H9 (cell line): ENCODE measurements at regions not wholly inside any gene's neighbourhood (a gene's known extent, or its start where the extent isn't known, plus 50 kb on each side); places are given as distances from the start of the nearest gene placed in this dataset.

ENCODE experiments used
- DNase-seq: peaks from one replicate; pipeline ENCODE4 v3.0.0-alpha.2; 2017
- H2AFZ ChIP-seq: one replicate; pipeline ENCODE4 v1.6.1; 2013; ENCODE audit warnings: mild to moderate bottlenecking, low read length, control low read depth, moderate library complexity
- H2AK5ac ChIP-seq: 2 replicates; pipeline ENCODE4 v1.6.1; 2013; ENCODE audit warnings: low read length, control low read depth, mixed read lengths; ENCODE audit not compliant: insufficient read length
- H2BK120ac ChIP-seq: one replicate; pipeline ENCODE4 v1.6.1; 2013; ENCODE audit warnings: low read depth, mild to moderate bottlenecking, low read length, control low read depth, inconsistent platforms; ENCODE audit not compliant: poor library complexity, severe bottlenecking
- H2BK12ac ChIP-seq: 2 replicates; pipeline ENCODE4 v1.6.1; 2013; ENCODE audit warnings: low read length, control low read depth, mixed read lengths, low read depth; ENCODE audit not compliant: insufficient read length
- H2BK15ac ChIP-seq: 2 replicates; pipeline ENCODE4 v1.6.1; 2013; ENCODE audit warnings: low read depth, low read length, control low read depth
- H2BK20ac ChIP-seq: one replicate; pipeline ENCODE4 v1.6.1; 2013; ENCODE audit warnings: low read depth, mild to moderate bottlenecking, low read length, control low read depth, inconsistent platforms; ENCODE audit not compliant: poor library complexity, severe bottlenecking
- H2BK5ac ChIP-seq: 2 replicates; pipeline ENCODE4 v1.6.1; 2013; ENCODE audit warnings: low read length, control low read depth, mixed read lengths; ENCODE audit not compliant: insufficient read length
- H3K14ac ChIP-seq: 2 replicates; pipeline ENCODE4 v1.6.1; 2013; ENCODE audit warnings: low read length, control low read depth; ENCODE audit not compliant: insufficient read depth
- H3K18ac ChIP-seq: 2 replicates; pipeline ENCODE4 v1.6.1; 2013; ENCODE audit warnings: low read depth, mild to moderate bottlenecking, mixed read lengths, low read length, control low read depth; ENCODE audit not compliant: insufficient read length
- H3K23ac ChIP-seq: 2 replicates; pipeline ENCODE4 v1.6.1; 2013; ENCODE audit warnings: low read length, control low read depth, mixed read lengths, low read depth; ENCODE audit not compliant: insufficient read length
- H3K23me2 ChIP-seq: 2 replicates; pipeline ENCODE4 v1.6.1; 2013; ENCODE audit warnings: low read depth, mild to moderate bottlenecking, mixed read lengths, low read length, control low read depth; ENCODE audit not compliant: insufficient read length, poor library complexity, severe bottlenecking
- H3K27ac ChIP-seq: 2 replicates; pipeline ENCODE4 v1.5.1; 2013; ENCODE audit warnings: low read length, control low read depth, mixed read lengths, low read depth; ENCODE audit not compliant: insufficient read length
- H3K27me3 ChIP-seq: 2 replicates; pipeline ENCODE4 v1.6.1; 2013; ENCODE audit warnings: low read length, control low read depth, inconsistent platforms; ENCODE audit not compliant: insufficient read depth
- H3K4ac ChIP-seq: 2 replicates; pipeline ENCODE4 v1.6.1; 2013; ENCODE audit warnings: low read depth, mild to moderate bottlenecking, control low read depth, inconsistent platforms, low read length, moderate library complexity
- H3K4me1 ChIP-seq: 2 replicates; pipeline ENCODE4 v1.6.1; 2013; ENCODE audit warnings: low read length, control low read depth, inconsistent platforms; ENCODE audit not compliant: insufficient read depth
- H3K4me2 ChIP-seq: 2 replicates; pipeline ENCODE4 v1.6.1; 2013; ENCODE audit warnings: low read length, control low read depth, mixed read lengths; ENCODE audit not compliant: insufficient read length, insufficient read depth
- H3K56ac ChIP-seq: 2 replicates; pipeline ENCODE4 v1.6.1; 2013; ENCODE audit warnings: low read depth, mild to moderate bottlenecking, mixed read lengths, low read length, control low read depth; ENCODE audit not compliant: insufficient read length
- H3K79me1 ChIP-seq: 2 replicates; pipeline ENCODE4 v1.6.1; 2013; ENCODE audit warnings: low read depth, mild to moderate bottlenecking, moderate library complexity, low read length, control low read depth, inconsistent platforms; ENCODE audit not compliant: insufficient read depth, poor library complexity, severe bottlenecking
- H3K79me2 ChIP-seq: 2 replicates; pipeline ENCODE4 v1.6.1; 2013; ENCODE audit warnings: low read length, control low read depth, inconsistent platforms; ENCODE audit not compliant: insufficient read depth
- H3K9ac ChIP-seq: 2 replicates; pipeline ENCODE4 v1.6.1; 2013; ENCODE audit warnings: low read length, control low read depth, mixed read lengths; ENCODE audit not compliant: insufficient read length; ENCODE audit errors: extremely low read depth
- H3K9me3 ChIP-seq: one replicate; pipeline ENCODE4 v1.6.1; 2013; ENCODE audit warnings: low read depth, low read length, inconsistent platforms; ENCODE audit not compliant: control insufficient read depth
- H3T11ph ChIP-seq: one replicate; pipeline ENCODE4 v1.6.1; 2013; ENCODE audit warnings: mild to moderate bottlenecking, low read length, control low read depth, inconsistent platforms
- H4K20me1 ChIP-seq: one replicate; pipeline ENCODE4 v1.6.1; 2013; ENCODE audit not compliant: control insufficient read depth, insufficient read length, insufficient read depth
- H4K5ac ChIP-seq: 2 replicates; pipeline ENCODE4 v1.6.1; 2013; ENCODE audit warnings: low read depth, mild to moderate bottlenecking, mixed read lengths, low read length, control low read depth; ENCODE audit not compliant: insufficient read length
- H4K8ac ChIP-seq: replicated peaks from 2 replicates; pipeline ENCODE4 v1.6.1; 2013; ENCODE audit warnings: low read length, control low read depth, mixed read lengths, low read depth; ENCODE audit not compliant: insufficient read length
- H4K91ac ChIP-seq: 2 replicates; pipeline ENCODE4 v1.6.1; 2013; ENCODE audit warnings: low read depth, mild to moderate bottlenecking, moderate library complexity, mixed read lengths, low read length, control low read depth; ENCODE audit not compliant: insufficient read length
- H3K27ac Mint-ChIP-seq, 3 experiments: 2 replicates in 2 of 3; 3 replicates in 1 of 3; pipeline ENCODE4 v1.8.0; 2020 to 2021; ENCODE audit warnings: mixed read lengths in 3 of 3, mild to moderate bottlenecking in 1 of 3, moderate library complexity in 1 of 3
- H3K27me3 Mint-ChIP-seq: 2 replicates; pipeline ENCODE4 v1.8.0; 2021; ENCODE audit warnings: low read depth, mild to moderate bottlenecking, moderate library complexity, mixed read lengths
- H3K36me3 Mint-ChIP-seq, 3 experiments: 2 replicates in 2 of 3; 3 replicates in 1 of 3; pipeline ENCODE4 v1.8.0; 2020 to 2021; ENCODE audit warnings: low read depth in 3 of 3, mixed read lengths in 3 of 3; ENCODE audit not compliant: insufficient read depth in 1 of 3
- H3K4me1 Mint-ChIP-seq, 2 experiments: 2 replicates each; pipeline ENCODE4 v1.8.0; 2020; ENCODE audit warnings: mixed read lengths in 2 of 2
- H3K4me3 Mint-ChIP-seq, 2 experiments: 2 replicates in 1 of 2; 3 replicates in 1 of 2; pipeline ENCODE4 v1.8.0; 2020 to 2021; ENCODE audit warnings: mild to moderate bottlenecking in 2 of 2, mixed read lengths in 2 of 2, moderate library complexity in 1 of 2
- H3K9me3 Mint-ChIP-seq, 2 experiments: 2 replicates in 1 of 2; 3 replicates in 1 of 2; pipeline ENCODE4 v1.8.0; 2020; ENCODE audit warnings: mild to moderate bottlenecking in 2 of 2, mixed read lengths in 2 of 2, moderate library complexity in 1 of 2
- WGBS: extraction: QIAGEN DNeasy Blood & Tissue Kit; methylation state at CpG from one replicate; pipeline ENCODE4 v1.1.7; 2013; ENCODE audit warnings: missing lambda C conversion rate, low lambda C conversion rate, mixed read lengths; ENCODE audit not compliant: insufficient read length; ENCODE audit errors: extremely low coverage; 5-methylcytosine and 5-hydroxymethylcytosine counted together
- TF ChIP-seq, protein P1 (sequence below): fragments of 200-600 bp; sonication (generic); conservative IDR thresholded peaks from 3 replicates; pipeline ENCODE4 v1.8.0; 2021; ENCODE audit warnings: antibody characterized with exemption, mild to moderate bottlenecking

DNA sequence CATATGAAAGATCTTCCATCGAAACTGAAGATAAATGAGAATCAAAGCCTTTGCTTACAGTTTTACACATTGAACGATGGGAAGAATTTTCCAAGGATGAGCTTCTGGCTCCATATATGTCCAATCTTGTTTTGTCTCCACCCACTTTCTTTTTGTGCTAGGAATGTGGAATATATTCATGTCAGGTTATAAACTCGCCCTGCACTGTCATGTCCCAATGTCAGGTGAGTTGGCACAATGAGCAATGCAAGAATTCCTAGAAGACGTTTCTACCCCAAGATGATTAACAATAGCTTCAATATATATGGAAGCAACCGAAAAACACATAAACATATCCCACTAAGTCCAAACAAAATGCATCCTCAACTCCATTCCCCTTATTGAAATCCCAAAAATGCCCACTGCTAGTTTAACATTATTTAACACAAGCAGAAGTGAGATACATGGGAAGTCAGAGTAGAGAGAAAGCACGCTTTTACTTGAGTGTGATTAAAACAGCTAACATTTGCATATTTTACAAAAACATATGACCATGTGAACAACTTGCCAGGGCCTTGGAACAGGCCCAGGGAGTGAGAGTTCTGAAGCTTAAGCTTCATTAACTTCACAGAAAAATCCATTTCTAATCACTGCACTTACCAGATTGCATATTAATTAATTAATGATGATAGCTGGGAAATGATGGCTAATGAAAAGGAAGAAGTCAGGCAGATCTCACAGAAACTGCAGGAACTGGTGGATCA, 233.9 kb downstream of the GXYLT1 start:
- Histone ChIP-seq H4K20me1 (no peaks in the 10 kb centered on the region), H3K23ac (no peak overlapping the region), H3K56ac (no peak overlapping the region), H2BK120ac (no peak overlapping the region), H3K79me2 (no peaks in the 10 kb centered on the region), H3K9me3 (no peaks in the 10 kb centered on the region), H3K9ac (no peak overlapping the region), H2BK12ac (no peak overlapping the region), H2BK15ac (no peak overlapping the region), H3K18ac (no peak overlapping the region), H3K27ac (no peak overlapping the region), H4K8ac (no peak overlapping the region), H3K27me3 (no peaks in the 10 kb centered on the region), H3K14ac (no peak overlapping the region), H2AFZ (no peak overlapping the region), H3K4ac (no peak overlapping the region), H2AK5ac (no peak overlapping the region), H3K23me2 (no peaks in the 10 kb centered on the region), H4K5ac (no peak overlapping the region), H3T11ph (no peak overlapping the region), H4K91ac (no peak overlapping the region), H2BK20ac (no peak overlapping the region), H3K79me1 (no peaks in the 10 kb centered on the region), H2BK5ac (no peak overlapping the region), H3K4me1 (peaks cover 3% of the 10 kb centered on the region; the same call in 1 of the 2 replicates), H3K4me2 (no peak overlapping the region)
- peaks cover 0 to 5% of the 10 kb centered on the region in 2 experiments; a peak in 1 of 5 replicates for H3K9me3 Mint-ChIP-seq
- TF ChIP-seq, protein P1, sequence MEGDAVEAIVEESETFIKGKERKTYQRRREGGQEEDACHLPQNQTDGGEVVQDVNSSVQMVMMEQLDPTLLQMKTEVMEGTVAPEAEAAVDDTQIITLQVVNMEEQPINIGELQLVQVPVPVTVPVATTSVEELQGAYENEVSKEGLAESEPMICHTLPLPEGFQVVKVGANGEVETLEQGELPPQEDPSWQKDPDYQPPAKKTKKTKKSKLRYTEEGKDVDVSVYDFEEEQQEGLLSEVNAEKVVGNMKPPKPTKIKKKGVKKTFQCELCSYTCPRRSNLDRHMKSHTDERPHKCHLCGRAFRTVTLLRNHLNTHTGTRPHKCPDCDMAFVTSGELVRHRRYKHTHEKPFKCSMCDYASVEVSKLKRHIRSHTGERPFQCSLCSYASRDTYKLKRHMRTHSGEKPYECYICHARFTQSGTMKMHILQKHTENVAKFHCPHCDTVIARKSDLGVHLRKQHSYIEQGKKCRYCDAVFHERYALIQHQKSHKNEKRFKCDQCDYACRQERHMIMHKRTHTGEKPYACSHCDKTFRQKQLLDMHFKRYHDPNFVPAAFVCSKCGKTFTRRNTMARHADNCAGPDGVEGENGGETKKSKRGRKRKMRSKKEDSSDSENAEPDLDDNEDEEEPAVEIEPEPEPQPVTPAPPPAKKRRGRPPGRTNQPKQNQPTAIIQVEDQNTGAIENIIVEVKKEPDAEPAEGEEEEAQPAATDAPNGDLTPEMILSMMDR: no peak
- H3K4me3 Mint-ChIP-seq: no peak overlapping the region
- peaks cover 14 to 25% of the 10 kb centered on the region in 2 experiments for H3K4me1 Mint-ChIP-seq
- WGBS: no CpG with 5 or more reads among the region's 6 CpGs
- no peak overlapping the region for H3K27ac Mint-ChIP-seq
- peaks cover 0 to 7% (median 4%) of the 10 kb centered on the region in 3 experiments; a peak in 1 of 7 replicates for H3K36me3 Mint-ChIP-seq
- no peaks in the 10 kb centered on the region; the same call in 1 of the 2 replicates for H3K27me3 Mint-ChIP-seq
- no peak for DNase-seq
